H9 (cell line): ENCODE measurements at regions not wholly inside any gene's neighbourhood (a gene's known extent, or its start where the extent isn't known, plus 50 kb on each side); places are given as distances from the start of the nearest gene placed in this dataset.

Experiments used
- DNase-seq: peaks from one replicate; pipeline ENCODE4 v3.0.0-alpha.2; 2017
- H2AFZ ChIP-seq: one replicate; pipeline ENCODE4 v1.6.1; 2013; ENCODE audit warnings: mild to moderate bottlenecking, low read length, control low read depth, moderate library complexity
- H2AK5ac ChIP-seq: 2 replicates; pipeline ENCODE4 v1.6.1; 2013; ENCODE audit warnings: low read length, control low read depth, mixed read lengths; ENCODE audit not compliant: insufficient read length
- H2BK120ac ChIP-seq: one replicate; pipeline ENCODE4 v1.6.1; 2013; ENCODE audit warnings: low read depth, mild to moderate bottlenecking, low read length, control low read depth, inconsistent platforms; ENCODE audit not compliant: poor library complexity, severe bottlenecking
- H2BK12ac ChIP-seq: 2 replicates; pipeline ENCODE4 v1.6.1; 2013; ENCODE audit warnings: low read length, control low read depth, mixed read lengths, low read depth; ENCODE audit not compliant: insufficient read length
- H2BK15ac ChIP-seq: 2 replicates; pipeline ENCODE4 v1.6.1; 2013; ENCODE audit warnings: low read depth, low read length, control low read depth
- H2BK20ac ChIP-seq: one replicate; pipeline ENCODE4 v1.6.1; 2013; ENCODE audit warnings: low read depth, mild to moderate bottlenecking, low read length, control low read depth, inconsistent platforms; ENCODE audit not compliant: poor library complexity, severe bottlenecking
- H2BK5ac ChIP-seq: 2 replicates; pipeline ENCODE4 v1.6.1; 2013; ENCODE audit warnings: low read length, control low read depth, mixed read lengths; ENCODE audit not compliant: insufficient read length
- H3K14ac ChIP-seq: 2 replicates; pipeline ENCODE4 v1.6.1; 2013; ENCODE audit warnings: low read length, control low read depth; ENCODE audit not compliant: insufficient read depth
- H3K18ac ChIP-seq: 2 replicates; pipeline ENCODE4 v1.6.1; 2013; ENCODE audit warnings: low read depth, mild to moderate bottlenecking, mixed read lengths, low read length, control low read depth; ENCODE audit not compliant: insufficient read length
- H3K23ac ChIP-seq: 2 replicates; pipeline ENCODE4 v1.6.1; 2013; ENCODE audit warnings: low read length, control low read depth, mixed read lengths, low read depth; ENCODE audit not compliant: insufficient read length
- H3K23me2 ChIP-seq: 2 replicates; pipeline ENCODE4 v1.6.1; 2013; ENCODE audit warnings: low read depth, mild to moderate bottlenecking, mixed read lengths, low read length, control low read depth; ENCODE audit not compliant: insufficient read length, poor library complexity, severe bottlenecking
- H3K27ac ChIP-seq: 2 replicates; pipeline ENCODE4 v1.5.1; 2013; ENCODE audit warnings: low read length, control low read depth, mixed read lengths, low read depth; ENCODE audit not compliant: insufficient read length
- H3K27me3 ChIP-seq: 2 replicates; pipeline ENCODE4 v1.6.1; 2013; ENCODE audit warnings: low read length, control low read depth, inconsistent platforms; ENCODE audit not compliant: insufficient read depth
- H3K4ac ChIP-seq: 2 replicates; pipeline ENCODE4 v1.6.1; 2013; ENCODE audit warnings: low read depth, mild to moderate bottlenecking, control low read depth, inconsistent platforms, low read length, moderate library complexity
- H3K4me1 ChIP-seq: 2 replicates; pipeline ENCODE4 v1.6.1; 2013; ENCODE audit warnings: low read length, control low read depth, inconsistent platforms; ENCODE audit not compliant: insufficient read depth
- H3K4me2 ChIP-seq: 2 replicates; pipeline ENCODE4 v1.6.1; 2013; ENCODE audit warnings: low read length, control low read depth, mixed read lengths; ENCODE audit not compliant: insufficient read length, insufficient read depth
- H3K56ac ChIP-seq: 2 replicates; pipeline ENCODE4 v1.6.1; 2013; ENCODE audit warnings: low read depth, mild to moderate bottlenecking, mixed read lengths, low read length, control low read depth; ENCODE audit not compliant: insufficient read length
- H3K79me1 ChIP-seq: 2 replicates; pipeline ENCODE4 v1.6.1; 2013; ENCODE audit warnings: low read depth, mild to moderate bottlenecking, moderate library complexity, low read length, control low read depth, inconsistent platforms; ENCODE audit not compliant: insufficient read depth, poor library complexity, severe bottlenecking
- H3K79me2 ChIP-seq: 2 replicates; pipeline ENCODE4 v1.6.1; 2013; ENCODE audit warnings: low read length, control low read depth, inconsistent platforms; ENCODE audit not compliant: insufficient read depth
- H3K9ac ChIP-seq: 2 replicates; pipeline ENCODE4 v1.6.1; 2013; ENCODE audit warnings: low read length, control low read depth, mixed read lengths; ENCODE audit not compliant: insufficient read length; ENCODE audit errors: extremely low read depth
- H3K9me3 ChIP-seq: one replicate; pipeline ENCODE4 v1.6.1; 2013; ENCODE audit warnings: low read depth, low read length, inconsistent platforms; ENCODE audit not compliant: control insufficient read depth
- H3T11ph ChIP-seq: one replicate; pipeline ENCODE4 v1.6.1; 2013; ENCODE audit warnings: mild to moderate bottlenecking, low read length, control low read depth, inconsistent platforms
- H4K20me1 ChIP-seq: one replicate; pipeline ENCODE4 v1.6.1; 2013; ENCODE audit not compliant: control insufficient read depth, insufficient read length, insufficient read depth
- H4K5ac ChIP-seq: 2 replicates; pipeline ENCODE4 v1.6.1; 2013; ENCODE audit warnings: low read depth, mild to moderate bottlenecking, mixed read lengths, low read length, control low read depth; ENCODE audit not compliant: insufficient read length
- H4K8ac ChIP-seq: replicated peaks from 2 replicates; pipeline ENCODE4 v1.6.1; 2013; ENCODE audit warnings: low read length, control low read depth, mixed read lengths, low read depth; ENCODE audit not compliant: insufficient read length
- H4K91ac ChIP-seq: 2 replicates; pipeline ENCODE4 v1.6.1; 2013; ENCODE audit warnings: low read depth, mild to moderate bottlenecking, moderate library complexity, mixed read lengths, low read length, control low read depth; ENCODE audit not compliant: insufficient read length
- H3K27ac Mint-ChIP-seq, 3 experiments: 2 replicates in 2 of 3; 3 replicates in 1 of 3; pipeline ENCODE4 v1.8.0; 2020 to 2021; ENCODE audit warnings: mixed read lengths in 3 of 3, mild to moderate bottlenecking in 1 of 3, moderate library complexity in 1 of 3
- H3K27me3 Mint-ChIP-seq: 2 replicates; pipeline ENCODE4 v1.8.0; 2021; ENCODE audit warnings: low read depth, mild to moderate bottlenecking, moderate library complexity, mixed read lengths
- H3K36me3 Mint-ChIP-seq, 3 experiments: 2 replicates in 2 of 3; 3 replicates in 1 of 3; pipeline ENCODE4 v1.8.0; 2020 to 2021; ENCODE audit warnings: low read depth in 3 of 3, mixed read lengths in 3 of 3; ENCODE audit not compliant: insufficient read depth in 1 of 3
- H3K4me1 Mint-ChIP-seq, 2 experiments: 2 replicates each; pipeline ENCODE4 v1.8.0; 2020; ENCODE audit warnings: mixed read lengths in 2 of 2
- H3K4me3 Mint-ChIP-seq, 2 experiments: 2 replicates in 1 of 2; 3 replicates in 1 of 2; pipeline ENCODE4 v1.8.0; 2020 to 2021; ENCODE audit warnings: mild to moderate bottlenecking in 2 of 2, mixed read lengths in 2 of 2, moderate library complexity in 1 of 2
- H3K9me3 Mint-ChIP-seq, 2 experiments: 2 replicates in 1 of 2; 3 replicates in 1 of 2; pipeline ENCODE4 v1.8.0; 2020; ENCODE audit warnings: mild to moderate bottlenecking in 2 of 2, mixed read lengths in 2 of 2, moderate library complexity in 1 of 2
- WGBS: extraction: QIAGEN DNeasy Blood & Tissue Kit; methylation state at CpG from one replicate; pipeline ENCODE4 v1.1.7; 2013; ENCODE audit warnings: missing lambda C conversion rate, low lambda C conversion rate, mixed read lengths; ENCODE audit not compliant: insufficient read length; ENCODE audit errors: extremely low coverage; 5-methylcytosine and 5-hydroxymethylcytosine counted together
- TF ChIP-seq, protein P1 (sequence below): fragments of 200-600 bp; sonication (generic); conservative IDR thresholded peaks from 3 replicates; pipeline ENCODE4 v1.8.0; 2021; ENCODE audit warnings: antibody characterized with exemption, mild to moderate bottlenecking

DNA sequence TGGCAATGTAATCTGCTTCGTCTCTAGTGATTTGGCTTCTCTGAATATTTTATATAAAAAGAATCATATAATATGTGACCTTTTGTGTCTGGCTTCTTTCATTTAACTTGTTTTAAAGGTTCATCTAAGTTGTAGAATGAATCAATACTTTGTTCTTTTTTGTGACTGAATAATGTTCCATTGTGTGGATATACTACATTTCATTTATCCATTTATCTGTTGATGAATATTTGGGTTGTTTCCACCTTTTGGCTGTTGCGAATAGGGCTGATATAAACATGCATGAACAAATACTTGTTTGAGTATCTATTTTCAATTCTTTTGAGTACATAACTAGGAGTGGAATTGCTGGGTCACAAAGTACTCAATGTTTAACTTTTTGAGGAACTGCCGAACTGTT, 63.8 kb upstream of the TNP1 start:
- no peaks in the 10 kb centered on the region for H3K36me3 Mint-ChIP-seq
- no peak overlapping the region for H4K5ac ChIP-seq

More for the DNA sequence above, 63.8 kb upstream of the TNP1 start:
- Histone ChIP-seq H3K4me2 (no peak overlapping the region), H3K79me1 (no peaks in the 10 kb centered on the region), H4K91ac (no peak overlapping the region), H3K27me3 (no peaks in the 10 kb centered on the region), H3K18ac (no peak overlapping the region), H3K9ac (no peak overlapping the region), H3K23me2 (no peaks in the 10 kb centered on the region), H3K56ac (no peak overlapping the region), H3T11ph (no peak overlapping the region), H3K14ac (no peak overlapping the region), H2AFZ (no peak overlapping the region), H4K8ac (no peak overlapping the region), H2BK120ac (no peak overlapping the region), H3K79me2 (no peaks in the 10 kb centered on the region), H3K27ac (no peak overlapping the region), H3K9me3 (no peaks in the 10 kb centered on the region), H2BK20ac (no peak overlapping the region), H2BK12ac (no peak overlapping the region), H4K20me1 (no peaks in the 10 kb centered on the region), H3K23ac (no peak overlapping the region), H2BK15ac (no peak overlapping the region), H2AK5ac (no peak overlapping the region), H3K4me1 (no peaks in the 10 kb centered on the region; the same call in 1 of the 2 replicates), H2BK5ac (no peak overlapping the region), H3K4ac (no peak overlapping the region)
- no peak for DNase-seq
- H3K9me3 Mint-ChIP-seq, result peaks cover 0 to 3% of the 10 kb centered on the region in 2 experiments; a peak in 1 of 5 replicates
- no peak overlapping the region for H3K4me3 Mint-ChIP-seq
- WGBS, result no CpG with 5 or more reads among the region's 3 CpGs
- H3K27me3 Mint-ChIP-seq, result peaks cover 3% of the 10 kb centered on the region
- H3K4me1 Mint-ChIP-seq, result peaks cover 21 to 39% of the 10 kb centered on the region in 2 experiments
- H3K27ac Mint-ChIP-seq, result no peak overlapping the region
- TF ChIP-seq, protein P1, sequence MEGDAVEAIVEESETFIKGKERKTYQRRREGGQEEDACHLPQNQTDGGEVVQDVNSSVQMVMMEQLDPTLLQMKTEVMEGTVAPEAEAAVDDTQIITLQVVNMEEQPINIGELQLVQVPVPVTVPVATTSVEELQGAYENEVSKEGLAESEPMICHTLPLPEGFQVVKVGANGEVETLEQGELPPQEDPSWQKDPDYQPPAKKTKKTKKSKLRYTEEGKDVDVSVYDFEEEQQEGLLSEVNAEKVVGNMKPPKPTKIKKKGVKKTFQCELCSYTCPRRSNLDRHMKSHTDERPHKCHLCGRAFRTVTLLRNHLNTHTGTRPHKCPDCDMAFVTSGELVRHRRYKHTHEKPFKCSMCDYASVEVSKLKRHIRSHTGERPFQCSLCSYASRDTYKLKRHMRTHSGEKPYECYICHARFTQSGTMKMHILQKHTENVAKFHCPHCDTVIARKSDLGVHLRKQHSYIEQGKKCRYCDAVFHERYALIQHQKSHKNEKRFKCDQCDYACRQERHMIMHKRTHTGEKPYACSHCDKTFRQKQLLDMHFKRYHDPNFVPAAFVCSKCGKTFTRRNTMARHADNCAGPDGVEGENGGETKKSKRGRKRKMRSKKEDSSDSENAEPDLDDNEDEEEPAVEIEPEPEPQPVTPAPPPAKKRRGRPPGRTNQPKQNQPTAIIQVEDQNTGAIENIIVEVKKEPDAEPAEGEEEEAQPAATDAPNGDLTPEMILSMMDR, result no peak
